ENCODE measurements at regions not wholly inside any gene's neighbourhood (a gene's known extent, or its start where the extent isn't known, plus 50 kb on each side); places are given as distances from the start of the nearest gene placed in this dataset.

- no peaks in the 10 kb centered on the region for H3K4me1 ChIP-seq (ENCODE audit: control insufficient read depth, insufficient read depth, low read length)
- intact Hi-C loops (cut with micrococcal nuclease), result no loop called here
- peaks cover 4 to 16% of the 10 kb centered on the region in 2 donors for H3K27me3 Mint-ChIP-seq (ENCODE audit: low read depth in 2 of 2)
- H3K4me3 Mint-ChIP-seq, result no peak overlapping the region
- H3K4me3 ChIP-seq (ENCODE audit: low read length), result no peak overlapping the region
- H3K36me3 ChIP-seq (ENCODE audit: control insufficient read depth, insufficient read depth, low read length), result no peaks in the 10 kb centered on the region
- no peak for ATAC-seq
- H3K27ac Mint-ChIP-seq, result no peak overlapping the region
- H3K36me3 Mint-ChIP-seq, result no peaks in the 10 kb centered on the region
- WGBS (ENCODE audit: insufficient coverage), result 93% methylated on average over 8 of the region's 10 CpGs
- no peak for TF ChIP-seq CTCF (IDR thresholded peaks at IDR 0.05)
- H3K27me3 ChIP-seq (ENCODE audit: control insufficient read depth, insufficient read depth, low read length), result no peaks in the 10 kb centered on the region
- DNase-seq, result no peak
- no peaks in the 10 kb centered on the region for H3K4me1 Mint-ChIP-seq
- H3K27ac ChIP-seq (ENCODE audit: low read length), result no peak overlapping the region
- no peaks in the 10 kb centered on the region for H3K9me3 ChIP-seq (ENCODE audit: control insufficient read depth, insufficient read depth, low read length)
- no peaks in the 10 kb centered on the region for H3K9me3 Mint-ChIP-seq
Observed at GRCh38 chr1:240682859-240683242, 70.9 kb upstream of the GREM2 start.

- intact Hi-C loops (cut with micrococcal nuclease), result no loop called here
- peaks cover 4 to 16% of the 10 kb centered on the region in 2 donors for H3K27me3 Mint-ChIP-seq (ENCODE audit: low read depth in 2 of 2)
- H3K4me1 ChIP-seq (ENCODE audit: control insufficient read depth, insufficient read depth, low read length), result no peaks in the 10 kb centered on the region
- no peaks in the 10 kb centered on the region for H3K27me3 ChIP-seq (ENCODE audit: control insufficient read depth, insufficient read depth, low read length)
- no peaks in the 10 kb centered on the region for H3K36me3 Mint-ChIP-seq
- H3K27ac Mint-ChIP-seq, result no peak overlapping the region
- 54% methylated on average over 3 of the region's 6 CpGs for WGBS (ENCODE audit: insufficient coverage)
- no peak overlapping the region for H3K4me3 Mint-ChIP-seq
- no peak overlapping the region for H3K27ac ChIP-seq (ENCODE audit: low read length)
- TF ChIP-seq CTCF (IDR thresholded peaks at IDR 0.05), result no peak
- H3K36me3 ChIP-seq (ENCODE audit: control insufficient read depth, insufficient read depth, low read length), result no peaks in the 10 kb centered on the region
- no peaks in the 10 kb centered on the region for H3K9me3 Mint-ChIP-seq
- H3K4me1 Mint-ChIP-seq, result no peaks in the 10 kb centered on the region
- H3K4me3 ChIP-seq (ENCODE audit: low read length), result no peak overlapping the region
- DNase-seq (no peak), ATAC-seq (no peak)
- H3K9me3 ChIP-seq (ENCODE audit: control insufficient read depth, insufficient read depth, low read length), result no peaks in the 10 kb centered on the region
Observed at GRCh38 chr1:240682166-240682858, 70.4 kb upstream of the GREM2 start.

- no peaks in the 10 kb centered on the region for H3K27me3 ChIP-seq (ENCODE audit: control insufficient read depth, insufficient read depth, low read length)
- DNase-seq, result no peak
- peaks cover 5% of the 10 kb centered on the region in 2 donors for H3K4me1 Mint-ChIP-seq
- H3K27me3 Mint-ChIP-seq (ENCODE audit: low read depth in 2 of 2), result peaks cover 7 to 9% of the 10 kb centered on the region in 2 donors
- intact Hi-C loops (cut with micrococcal nuclease), result no loop called here
- no peak overlapping the region for H3K27ac Mint-ChIP-seq
- no peaks in the 10 kb centered on the region for H3K36me3 Mint-ChIP-seq
- H3K9me3 ChIP-seq (ENCODE audit: control insufficient read depth, insufficient read depth, low read length), result no peaks in the 10 kb centered on the region
- H3K36me3 ChIP-seq (ENCODE audit: control insufficient read depth, insufficient read depth, low read length), result no peaks in the 10 kb centered on the region
- H3K4me3 Mint-ChIP-seq, result no peak overlapping the region
- no peak for TF ChIP-seq CTCF (IDR thresholded peaks at IDR 0.05)
- H3K4me3 ChIP-seq (ENCODE audit: low read length), result no peak overlapping the region
- no peak overlapping the region for H3K27ac ChIP-seq (ENCODE audit: low read length)
- peaks cover 0 to 2% of the 10 kb centered on the region in 2 donors for H3K9me3 Mint-ChIP-seq
- peaks cover under 1% of the 10 kb centered on the region for H3K4me1 ChIP-seq (ENCODE audit: control insufficient read depth, insufficient read depth, low read length)
- WGBS (ENCODE audit: insufficient coverage), result 71% methylated on average over 1 of the region's 2 CpGs
- no peak for ATAC-seq
Observed at GRCh38 chr1:240672132-240672811, 60.3 kb upstream of the GREM2 start.

Measured in natural killer cell (primary cell).